Activated T-helper 2 cell treated with anti-CD3 and anti-CD28 coated beads, Interferon-gamma antibody, Interleukin-2, Interleukin-4, amounts not matched to agents 10 μg/mL and 5 μg/mL and 100 μg/mL, durations not matched to agents 14 hours and 24 hours and 36 hours (primary cell): ENCODE measurements at regions not wholly inside any gene's neighbourhood (a gene's known extent, or its start where the extent isn't known, plus 50 kb on each side); places are given as distances from the start of the nearest gene placed in this dataset.

ENCODE experiments used
- DNase-seq: peaks from one replicate; pipeline ENCODE4 v3.0.0; 2021; ENCODE audit warnings: low spot score
- H3K27ac Mint-ChIP-seq: one replicate; pipeline ENCODE4 v1.8.0; 2021; ENCODE audit warnings: mixed read lengths
- H3K27me3 Mint-ChIP-seq: one replicate; pipeline ENCODE4 v1.8.0; 2021; ENCODE audit warnings: low read depth, mixed read lengths
- H3K36me3 Mint-ChIP-seq: one replicate; pipeline ENCODE4 v1.8.0; 2021; ENCODE audit warnings: low read depth, mixed read lengths
- H3K4me1 Mint-ChIP-seq: one replicate; pipeline ENCODE4 v1.8.0; 2021; ENCODE audit warnings: low read depth, mixed read lengths
- H3K4me3 Mint-ChIP-seq: one replicate; pipeline ENCODE4 v1.8.0; 2021; ENCODE audit warnings: low read depth, mild to moderate bottlenecking, moderate library complexity, mixed read lengths
- H3K9me3 Mint-ChIP-seq: one replicate; pipeline ENCODE4 v1.8.0; 2021; ENCODE audit warnings: mixed read lengths
- intact Hi-C: fragments of 100-400 bp; cut with micrococcal nuclease; formaldehyde crosslinking; loops from one replicate; pipeline ENCODE4 v1.15.1; 2023

GRCh38 chr16:86176462-86176861 lies 277.5 kb downstream of the IRF8 start:
- H3K27me3 Mint-ChIP-seq = no peaks in the 10 kb centered on the region
- no peak for DNase-seq
- no peak overlapping the region for H3K27ac Mint-ChIP-seq

GRCh38 chr16:86180244-86180643 lies 281.3 kb downstream of the IRF8 start:
- Mint-ChIP-seq H3K9me3 (no peaks in the 10 kb centered on the region), H3K27me3 (no peaks in the 10 kb centered on the region), H3K4me1 (no peaks in the 10 kb centered on the region), H3K4me3 (no peak overlapping the region), H3K36me3 (no peaks in the 10 kb centered on the region), H3K27ac (no peak overlapping the region)
- no peak for DNase-seq
- intact Hi-C loops = no loop called here

More at GRCh38 chr16:86176462-86176861, 277.5 kb downstream of the IRF8 start:
- no peaks in the 10 kb centered on the region for H3K9me3 Mint-ChIP-seq
- H3K4me3 Mint-ChIP-seq = no peak overlapping the region
- H3K36me3 Mint-ChIP-seq = no peaks in the 10 kb centered on the region
- H3K4me1 Mint-ChIP-seq = no peaks in the 10 kb centered on the region
- intact Hi-C loops = no loop called here

DNA sequence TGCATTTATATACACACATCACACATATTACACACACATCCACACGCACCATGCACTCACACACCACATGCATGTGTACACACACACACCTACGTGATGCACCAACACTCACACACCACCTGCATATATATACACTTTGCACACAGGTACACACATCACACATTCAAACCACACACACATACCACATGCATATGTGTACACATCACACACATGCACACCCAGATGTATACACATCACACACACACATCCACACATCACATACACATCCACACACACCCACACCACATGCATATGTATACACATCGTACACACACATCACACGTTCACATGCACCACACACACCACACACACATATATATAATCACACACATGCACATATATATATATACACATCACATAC lies 281.8 kb downstream of the IRF8 start:
- intact Hi-C loops = no loop called here
- DNase-seq = no peak
- Mint-ChIP-seq H3K27me3 (no peaks in the 10 kb centered on the region), H3K4me3 (no peak overlapping the region), H3K4me1 (no peaks in the 10 kb centered on the region), H3K36me3 (no peaks in the 10 kb centered on the region), H3K9me3 (no peaks in the 10 kb centered on the region), H3K27ac (no peak overlapping the region)

- no peaks in the 10 kb centered on the region for H3K4me1 Mint-ChIP-seq
- H3K27ac Mint-ChIP-seq = no peak overlapping the region
- H3K36me3 Mint-ChIP-seq = no peaks in the 10 kb centered on the region
- no peak overlapping the region for H3K4me3 Mint-ChIP-seq
- no peaks in the 10 kb centered on the region for H3K9me3 Mint-ChIP-seq
- intact Hi-C loops = no loop called here
- no peaks in the 10 kb centered on the region for H3K27me3 Mint-ChIP-seq
- no peak for DNase-seq
Observed at GRCh38 chr16:86181526-86181925, 282.6 kb downstream of the IRF8 start.

DNA sequence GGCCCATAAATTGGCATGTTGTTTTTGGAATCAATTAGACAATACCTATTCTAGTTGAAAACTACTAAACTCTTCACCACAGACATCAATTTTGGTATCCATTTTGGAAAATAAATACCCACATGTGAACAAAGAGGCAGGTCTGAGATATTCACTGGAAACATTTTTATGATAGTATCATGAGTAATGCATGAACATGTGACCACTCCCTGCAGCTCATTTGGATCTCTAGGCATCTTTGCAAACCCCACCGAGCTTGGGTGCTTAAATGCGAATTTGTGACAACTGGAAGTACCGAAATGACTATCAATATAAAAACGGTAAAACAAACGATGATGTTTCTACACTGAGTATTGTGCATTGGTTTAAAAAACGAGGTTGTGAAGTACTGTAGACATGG lies 285.2 kb downstream of the IRF8 start:
- DNase-seq = no peak
- H3K27ac Mint-ChIP-seq = no peak overlapping the region
- no peaks in the 10 kb centered on the region for H3K36me3 Mint-ChIP-seq
- no peaks in the 10 kb centered on the region for H3K27me3 Mint-ChIP-seq
- no peak overlapping the region for H3K4me3 Mint-ChIP-seq
- no peaks in the 10 kb centered on the region for H3K4me1 Mint-ChIP-seq
- intact Hi-C loops = no loop called here
- H3K9me3 Mint-ChIP-seq = no peaks in the 10 kb centered on the region

GRCh38 chr16:86185089-86185488 lies 286.1 kb downstream of the IRF8 start:
- Mint-ChIP-seq H3K9me3 (no peaks in the 10 kb centered on the region), H3K27me3 (no peaks in the 10 kb centered on the region), H3K4me1 (no peaks in the 10 kb centered on the region), H3K36me3 (no peaks in the 10 kb centered on the region), H3K4me3 (no peak overlapping the region), H3K27ac (no peak overlapping the region)
- DNase-seq = no peak
- intact Hi-C loops = no loop called here

DNA sequence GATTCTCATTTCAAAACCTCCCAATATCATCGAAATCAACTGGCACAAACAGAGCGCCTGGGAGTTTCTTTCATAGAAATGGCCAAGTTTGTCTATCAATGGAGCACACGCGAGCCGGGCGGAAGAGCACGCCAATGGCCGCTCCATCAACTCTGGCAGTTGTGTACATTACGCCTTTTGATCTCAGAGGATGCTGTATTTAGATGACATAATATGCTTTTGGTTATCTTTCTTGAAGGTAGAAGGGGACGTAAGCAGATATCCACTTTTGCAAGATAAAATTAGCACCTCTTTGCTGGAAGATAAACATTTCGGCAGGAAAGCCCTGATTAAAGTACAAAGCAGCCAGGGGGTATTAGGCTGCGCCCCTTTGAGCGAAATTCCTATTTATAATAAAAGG lies 287.4 kb downstream of the IRF8 start:
- no peak overlapping the region for H3K4me3 Mint-ChIP-seq
- H3K9me3 Mint-ChIP-seq = no peaks in the 10 kb centered on the region
- no peaks in the 10 kb centered on the region for H3K4me1 Mint-ChIP-seq
- no peak for DNase-seq
- H3K36me3 Mint-ChIP-seq = no peaks in the 10 kb centered on the region
- no peaks in the 10 kb centered on the region for H3K27me3 Mint-ChIP-seq
- H3K27ac Mint-ChIP-seq = no peak overlapping the region
- intact Hi-C loops = no loop called here

DNA sequence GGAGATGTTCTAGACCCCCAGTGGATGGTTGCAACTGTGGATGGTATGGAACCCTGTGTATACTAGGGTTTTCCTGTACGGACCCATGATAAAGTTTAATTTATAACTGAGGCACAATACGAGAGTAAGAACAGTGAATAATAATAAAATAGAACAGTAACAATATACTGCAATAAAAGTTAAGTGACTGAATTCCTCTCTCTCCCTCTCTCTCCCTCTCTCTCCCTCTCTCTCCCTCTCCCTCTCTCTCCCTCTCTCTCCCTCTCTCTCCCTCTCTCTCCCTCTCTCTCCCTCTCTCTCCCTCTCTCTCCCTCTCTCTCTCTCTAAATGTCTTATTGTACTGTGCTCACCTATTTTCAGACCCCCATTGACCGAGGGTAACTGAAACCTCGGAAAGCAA lies 291.0 kb downstream of the IRF8 start:
- Mint-ChIP-seq H3K4me3 (no peak overlapping the region), H3K36me3 (no peaks in the 10 kb centered on the region), H3K27ac (no peak overlapping the region), H3K4me1 (no peaks in the 10 kb centered on the region), H3K27me3 (peaks cover 5% of the 10 kb centered on the region), H3K9me3 (no peaks in the 10 kb centered on the region)
- no peak for DNase-seq
- intact Hi-C loops = no loop called here

- intact Hi-C loops = no loop called here
- Mint-ChIP-seq H3K27ac (no peak overlapping the region), H3K4me1 (no peaks in the 10 kb centered on the region), H3K4me3 (no peak overlapping the region), H3K27me3 (peaks cover 9% of the 10 kb centered on the region), H3K36me3 (no peaks in the 10 kb centered on the region), H3K9me3 (no peaks in the 10 kb centered on the region)
- DNase-seq = no peak
Observed at GRCh38 chr16:86191663-86192062, 292.7 kb downstream of the IRF8 start.

DNA sequence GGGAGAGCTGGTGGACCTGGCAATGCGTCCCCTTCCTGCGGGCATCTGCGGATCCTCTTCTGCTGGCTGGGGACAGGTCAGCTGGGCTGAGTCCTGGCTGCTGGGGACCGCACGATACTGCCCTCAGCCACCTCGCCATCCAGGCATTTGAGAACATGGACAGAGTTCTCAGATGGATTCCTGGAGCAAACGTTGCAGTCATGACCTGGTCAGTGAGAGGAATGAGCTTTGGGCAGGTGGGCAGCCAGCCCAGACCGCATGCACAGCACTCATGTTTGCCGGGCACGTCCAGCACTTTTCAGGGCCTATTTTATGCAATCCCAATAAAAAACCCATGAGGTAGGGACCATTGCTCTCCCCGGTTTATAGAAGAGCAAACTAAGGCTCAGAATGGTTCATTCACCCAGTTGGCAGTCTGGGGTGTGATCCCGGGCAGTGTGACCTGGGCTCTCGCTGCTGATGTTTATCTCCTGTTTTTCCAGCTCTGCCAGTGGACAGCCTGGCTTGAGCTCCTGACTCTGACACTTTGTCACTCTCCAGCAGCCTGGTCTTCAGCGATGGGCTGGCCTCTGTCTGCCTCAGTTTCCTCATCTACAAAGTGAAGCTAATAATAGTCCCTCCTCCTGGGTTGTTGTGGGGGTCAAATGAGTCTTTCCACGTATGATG lies 294.7 kb downstream of the IRF8 start:
- intact Hi-C loops = no loop called here
- DNase-seq = no peak
- Mint-ChIP-seq H3K9me3 (no peaks in the 10 kb centered on the region), H3K4me3 (no peak overlapping the region), H3K36me3 (no peaks in the 10 kb centered on the region), H3K4me1 (no peaks in the 10 kb centered on the region), H3K27ac (no peak overlapping the region), H3K27me3 (peaks cover 27% of the 10 kb centered on the region)

DNA sequence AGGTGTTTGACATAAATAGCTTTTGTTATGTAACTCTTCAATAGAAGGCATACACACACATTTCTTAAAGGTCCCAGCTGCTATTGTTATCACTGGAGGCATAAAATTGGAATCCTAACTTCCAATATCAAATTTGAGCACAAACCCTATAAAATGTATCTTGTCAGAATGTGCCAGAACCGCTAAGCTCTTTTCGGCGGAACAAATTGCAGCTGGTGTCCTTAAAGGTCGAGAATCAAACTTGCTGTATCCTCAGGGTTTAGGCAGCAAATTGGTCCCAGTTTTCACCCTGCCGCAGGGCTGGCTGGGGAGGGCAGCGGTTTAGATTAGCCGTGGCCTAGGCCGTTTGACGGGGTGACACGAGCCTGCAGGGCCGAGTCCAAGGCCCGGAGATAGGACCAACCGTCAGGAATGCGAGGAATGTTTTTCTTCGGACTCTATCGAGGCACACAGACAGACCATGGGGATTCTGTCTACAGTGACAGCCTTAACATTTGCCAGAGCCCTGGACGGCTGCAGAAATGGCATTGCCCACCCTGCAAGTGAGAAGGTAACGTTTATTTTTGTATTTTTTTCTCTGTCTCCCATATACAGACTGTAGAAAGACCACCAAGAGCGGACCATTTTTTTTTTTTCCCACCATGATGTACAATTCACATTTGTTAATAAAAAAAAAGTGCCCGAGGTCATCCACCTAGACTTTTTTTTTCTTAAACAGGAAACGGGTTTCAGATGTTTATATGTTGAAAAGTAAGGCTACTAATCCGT lies 297.1 kb downstream of the IRF8 start:
- intact Hi-C loops = no loop called here
- Mint-ChIP-seq H3K4me1 (no peaks in the 10 kb centered on the region), H3K27me3 (peaks cover 49% of the 10 kb centered on the region), H3K36me3 (no peaks in the 10 kb centered on the region), H3K9me3 (no peaks in the 10 kb centered on the region), H3K27ac (no peak overlapping the region), H3K4me3 (no peak overlapping the region)
- no peak for DNase-seq

- DNase-seq = no peak
- H3K4me3 Mint-ChIP-seq = no peak overlapping the region
- no peaks in the 10 kb centered on the region for H3K9me3 Mint-ChIP-seq
- intact Hi-C loops = no loop called here
- peaks cover 51% of the 10 kb centered on the region for H3K27me3 Mint-ChIP-seq
- no peaks in the 10 kb centered on the region for H3K36me3 Mint-ChIP-seq
- no peaks in the 10 kb centered on the region for H3K4me1 Mint-ChIP-seq
- no peak overlapping the region for H3K27ac Mint-ChIP-seq
Observed at GRCh38 chr16:86196687-86197391, 297.9 kb downstream of the IRF8 start.
